H1 (cell line): ENCODE measurements at regions not wholly inside any gene's neighbourhood (a gene's known extent, or its start where the extent isn't known, plus 50 kb on each side); places are given as distances from the start of the nearest gene placed in this dataset.

Source experiments
- CTCF ChIA-PET: fragments of 300-600 bp; sonication (Branson Sonifier 250); formaldehyde crosslinking; loops from one replicate; lab custom pipeline; 2021; ENCODE audit not compliant: partially characterized antibody; lab: Charles Lee
- POLR2A ChIA-PET: fragments of 300-600 bp; sonication (Branson Sonifier 250); formaldehyde crosslinking; loops from one replicate; lab custom pipeline; 2021; ENCODE audit warnings: inconsistent platforms; ENCODE audit not compliant: partially characterized antibody; lab: Charles Lee
- DNase-seq, 2 experiments: peaks; one replicate each; pipeline versions ENCODE4 v3.0.0 to v3.0.0-alpha.2; 2010 to 2022; ENCODE audit warnings: low spot score in 2 of 2, low read depth in 1 of 2, mixed read lengths in 1 of 2
- FAIRE-seq: peaks from 2 replicates; lab custom pipeline; 2011; peaks lifted over from hg19 to GRCh38; lab: Jason Lieb, UNC
- H2AFZ ChIP-seq: 2 replicates; pipeline ENCODE4 v1.8.1; 2012; ENCODE audit warnings: low read length, inconsistent platforms
- H2AK5ac ChIP-seq: 2 replicates; pipeline ENCODE4 v1.6.1; 2013; ENCODE audit warnings: low read depth, low read length
- H2BK120ac ChIP-seq: replicated peaks from 2 replicates; pipeline ENCODE3; 2013; ENCODE audit warnings: low read depth, low read length, inconsistent platforms
- H2BK12ac ChIP-seq: 2 replicates; pipeline ENCODE4 v1.6.1; 2013; ENCODE audit warnings: low read depth, low read length
- H2BK15ac ChIP-seq: 2 replicates; pipeline ENCODE4 v1.6.1; 2013; ENCODE audit warnings: low read length
- H2BK20ac ChIP-seq: 2 replicates; pipeline ENCODE4 v1.6.1; 2013; ENCODE audit warnings: low read length
- H2BK5ac ChIP-seq: 2 replicates; pipeline ENCODE4 v1.6.1; 2013; ENCODE audit warnings: low read depth, low read length
- H3K14ac ChIP-seq: 2 replicates; pipeline ENCODE4 v1.6.1; 2013; ENCODE audit warnings: inconsistent platforms; ENCODE audit not compliant: insufficient read length
- H3K18ac ChIP-seq: 2 replicates; pipeline ENCODE4 v1.6.1; 2013; ENCODE audit warnings: low read length; ENCODE audit errors: extremely low read depth
- H3K23ac ChIP-seq: 2 replicates; pipeline ENCODE4 v1.6.1; 2013; ENCODE audit warnings: inconsistent platforms; ENCODE audit not compliant: insufficient read length
- H3K23me2 ChIP-seq: 2 replicates; pipeline ENCODE4 v1.6.1; 2013; ENCODE audit warnings: low read depth, low read length
- H3K27ac ChIP-seq: 2 replicates; pipeline ENCODE4 v1.6.1; 2011; ENCODE audit warnings: low read depth, low read length, inconsistent platforms
- H3K27me3 ChIP-seq, 4 experiments: replicated peaks in 1 of 4; 1 replicate in 1 of 4; 2 replicates in 3 of 4; pipeline versions ENCODE4 v1.6.1 to v1.8.1; 2011 to 2013; ENCODE audit warnings: low read length in 3 of 4, mild to moderate bottlenecking in 3 of 4, inconsistent platforms in 2 of 4, mixed read lengths in 2 of 4, moderate library complexity in 1 of 4; ENCODE audit not compliant: control insufficient read depth in 3 of 4, insufficient read depth in 3 of 4; ENCODE audit errors: extremely low read depth in 1 of 4
- H3K36me3 ChIP-seq, 4 experiments: 2 replicates each; pipeline versions ENCODE4 v1.6.1 to v1.8.1; 2011 to 2013; ENCODE audit warnings: mild to moderate bottlenecking in 4 of 4, low read length in 3 of 4, moderate library complexity in 2 of 4, control low read depth in 1 of 4, inconsistent platforms in 1 of 4; ENCODE audit not compliant: insufficient read depth in 4 of 4, control insufficient read depth in 2 of 4
- H3K4ac ChIP-seq: replicated peaks from 2 replicates; pipeline ENCODE3; 2013; ENCODE audit warnings: low read length, low read depth, mixed read lengths, inconsistent platforms; ENCODE audit not compliant: insufficient read length
- H3K4me1 ChIP-seq, 4 experiments: replicated peaks in 1 of 4; 1 replicate in 1 of 4; 2 replicates in 3 of 4; pipeline versions ENCODE4 v1.6.1 to v1.8.1; 2011 to 2013; ENCODE audit warnings: low read length in 3 of 4, inconsistent platforms in 2 of 4, mixed read lengths in 1 of 4; ENCODE audit not compliant: insufficient read depth in 4 of 4, control insufficient read depth in 3 of 4
- H3K4me2 ChIP-seq, 2 experiments: 2 replicates each; pipeline versions ENCODE4 v1.6.1 to v1.8.1; 2011 to 2013; ENCODE audit warnings: low read depth in 2 of 2, low read length in 2 of 2, control low read depth in 1 of 2, inconsistent platforms in 1 of 2, mild to moderate bottlenecking in 1 of 2; ENCODE audit not compliant: insufficient read depth in 1 of 2
- H3K4me3 ChIP-seq, 4 experiments: fragments of 200-600, 300-600 bp in 1 of 4; sonication (generic), shearing (Covaris generic), sonication (Bioruptor Twin) in 1 of 4; 2 replicates each; pipeline versions ENCODE4 v1.5.1 to v1.8.1; 2011 to 2016; ENCODE audit warnings: low read length in 4 of 4, low read depth in 3 of 4, control low read depth in 2 of 4, inconsistent platforms in 2 of 4, mild to moderate bottlenecking in 2 of 4, mixed read lengths in 1 of 4, moderate library complexity in 1 of 4; ENCODE audit not compliant: insufficient read depth in 2 of 4; ENCODE audit errors: extremely low read depth in 1 of 4
- H3K56ac ChIP-seq: replicated peaks from 2 replicates; pipeline ENCODE3; 2013; ENCODE audit warnings: low read depth, mild to moderate bottlenecking, mixed read lengths, low read length, inconsistent platforms; ENCODE audit not compliant: insufficient read length
- H3K79me1 ChIP-seq: 2 replicates; pipeline ENCODE4 v1.6.1; 2013; ENCODE audit warnings: low read depth, low read length, control low read depth
- H3K79me2 ChIP-seq, 2 experiments: 2 replicates each; pipeline versions ENCODE4 v1.6.1 to v1.8.1; 2012 to 2013; ENCODE audit warnings: low read length in 2 of 2, mild to moderate bottlenecking in 2 of 2, inconsistent platforms in 1 of 2; ENCODE audit not compliant: insufficient read depth in 2 of 2, control insufficient read depth in 1 of 2
- H3K9ac ChIP-seq, 4 experiments: replicated peaks in 1 of 4; 1 replicate in 1 of 4; 2 replicates in 3 of 4; pipeline versions ENCODE4 v1.6.1 to v1.8.1; 2011 to 2013; ENCODE audit warnings: low read depth in 3 of 4, low read length in 3 of 4, control low read depth in 2 of 4, mild to moderate bottlenecking in 2 of 4, moderate library complexity in 2 of 4, inconsistent platforms in 1 of 4; ENCODE audit errors: extremely low read depth in 1 of 4
- H3K9me3 ChIP-seq, 2 experiments: 2 replicates each; pipeline versions ENCODE4 v1.6.1 to v1.8.1; 2012 to 2013; ENCODE audit warnings: mild to moderate bottlenecking in 2 of 2, moderate library complexity in 2 of 2, control low read depth in 1 of 2, inconsistent platforms in 1 of 2, low read depth in 1 of 2, low read length in 1 of 2, mixed read lengths in 1 of 2; ENCODE audit not compliant: insufficient read depth in 2 of 2
- H4K20me1 ChIP-seq, 2 experiments: replicated peaks in 1 of 2; 2 replicates each; pipeline versions ENCODE3 to v1.8.1; 2011 to 2013; ENCODE audit warnings: inconsistent platforms in 2 of 2, low read length in 2 of 2, mild to moderate bottlenecking in 1 of 2; ENCODE audit not compliant: insufficient read depth in 2 of 2, control insufficient read depth in 1 of 2
- H4K5ac ChIP-seq: 2 replicates; pipeline ENCODE4 v1.6.1; 2013; ENCODE audit warnings: low read length, low read depth, mixed read lengths, inconsistent platforms; ENCODE audit not compliant: insufficient read length
- H4K8ac ChIP-seq: 2 replicates; pipeline ENCODE4 v1.8.0; 2013; ENCODE audit warnings: mild to moderate bottlenecking, moderate library complexity, low read length, inconsistent platforms; ENCODE audit not compliant: insufficient read depth; ENCODE audit errors: extremely low read depth
- H4K91ac ChIP-seq: replicated peaks from 2 replicates; pipeline ENCODE3; 2013; ENCODE audit warnings: low read length, mixed read lengths, inconsistent platforms; ENCODE audit not compliant: insufficient read length
- ATF3 ChIP-seq: IDR thresholded peaks from 2 replicates; pipeline ENCODE4 v1.6.1; 2011; ENCODE audit warnings: low read depth, mild to moderate bottlenecking, low read length; ENCODE audit not compliant: insufficient read depth
- CHD2 ChIP-seq: IDR thresholded peaks from 2 replicates; pipeline ENCODE4 v1.6.1; 2012; ENCODE audit warnings: low read length, improper control_type of control experiment
- EGR1 ChIP-seq: IDR thresholded peaks from 2 replicates; pipeline ENCODE4 v1.6.1; 2011; ENCODE audit warnings: low read depth, low read length, borderline replicate concordance
- EP300 ChIP-seq, 2 experiments: IDR thresholded peaks; 1 replicate in 1 of 2; 2 replicates in 1 of 2; pipeline ENCODE4 v1.6.1; 2011 to 2012; ENCODE audit warnings: low read depth in 2 of 2, low read length in 2 of 2, mild to moderate bottlenecking in 2 of 2, borderline replicate concordance in 1 of 2, inconsistent platforms in 1 of 2, moderate library complexity in 1 of 2
- EZH2 ChIP-seq: fragments of 200-600 bp; sonication (generic); IDR thresholded peaks from 2 replicates; pipeline ENCODE4 v1.7.1; 2012; ENCODE audit warnings: low read depth, mild to moderate bottlenecking, moderate library complexity, low read length, inconsistent platforms; ENCODE audit not compliant: severe bottlenecking
- GTF2F1 ChIP-seq: IDR thresholded peaks from 2 replicates; pipeline ENCODE4 v1.6.1; 2012; ENCODE audit warnings: low read depth, low read length, improper control_type of control experiment, borderline replicate concordance
- HDAC2 ChIP-seq, 2 experiments: fragments of 300-600 bp in 1 of 2; sonication (generic) in 1 of 2; IDR thresholded peaks; 2 replicates each; pipeline ENCODE4 v1.6.1; 2011 to 2012; ENCODE audit warnings: low read depth in 2 of 2, low read length in 2 of 2, mild to moderate bottlenecking in 2 of 2, moderate library complexity in 2 of 2, borderline replicate concordance in 1 of 2, inconsistent platforms in 1 of 2
- JUN ChIP-seq: IDR thresholded peaks from 2 replicates; pipeline ENCODE4 v1.6.1; 2011; ENCODE audit warnings: low read depth, mild to moderate bottlenecking, improper control_type of control experiment, low read length
- MAFK ChIP-seq: IDR thresholded peaks from 2 replicates; pipeline ENCODE4 v1.6.1; 2012; ENCODE audit warnings: low read depth, mild to moderate bottlenecking, improper control_type of control experiment, low read length
- RFX5 ChIP-seq: IDR thresholded peaks from 2 replicates; pipeline ENCODE4 v1.6.1; 2011; ENCODE audit warnings: low read depth, low read length, improper control_type of control experiment, borderline replicate concordance
- RXRA ChIP-seq: IDR thresholded peaks from 2 replicates; pipeline ENCODE4 v1.6.1; 2011; ENCODE audit warnings: low read depth, mild to moderate bottlenecking, low read length, moderate library complexity; ENCODE audit not compliant: insufficient read depth
- SAP30 ChIP-seq: fragments of 300-600 bp; sonication (generic); IDR thresholded peaks from 2 replicates; pipeline ENCODE4 v1.7.1; 2012; ENCODE audit warnings: low read length, moderate library complexity, mild to moderate bottlenecking, inconsistent platforms; ENCODE audit not compliant: insufficient read depth, insufficient replicate concordance
- SRF ChIP-seq: IDR thresholded peaks from 2 replicates; pipeline ENCODE4 v1.6.1; 2011; ENCODE audit warnings: mild to moderate bottlenecking, low read depth, low read length, moderate library complexity
- WGBS, 2 experiments: shearing (Covaris generic) in 1 of 2; methylation state at CpG; one replicate each; pipeline versions ENCODE4 v1.1.6 to v1.1.7; 2013 to 2015; ENCODE audit warnings: low lambda C conversion rate in 2 of 2, mixed read lengths in 2 of 2, inconsistent platforms in 1 of 2, low coverage in 1 of 2, missing lambda C conversion rate in 1 of 2; ENCODE audit not compliant: insufficient replicate concordance in 2 of 2, insufficient coverage in 1 of 2, insufficient read length in 1 of 2; ENCODE audit errors: extremely low coverage in 1 of 2, missing lambda C conversion rate in 1 of 2; 5-methylcytosine and 5-hydroxymethylcytosine counted together

- DNase-seq (no peak), FAIRE-seq (no peak)
- Histone ChIP-seq H3K9me3 (no peaks in the 10 kb centered on the region), H3K14ac (no peak overlapping the region), H4K8ac (no peak overlapping the region), H3K27ac (no peak overlapping the region), H4K20me1 (no peaks in the 10 kb centered on the region), H3K4me1 (no peaks in the 10 kb centered on the region), H2AFZ (no peak overlapping the region), H2BK5ac (no peak overlapping the region), H2BK20ac (no peak overlapping the region), H3K23ac (no peak overlapping the region), H3K4me3 (no peak overlapping the region), H3K18ac (no peak overlapping the region), H3K79me1 (no peaks in the 10 kb centered on the region), H2AK5ac (no peak overlapping the region), H3K23me2 (no peaks in the 10 kb centered on the region; the same call in 1 of the 2 replicates), H3K56ac (no peak overlapping the region), H4K91ac (no peak overlapping the region), H3K79me2 (no peaks in the 10 kb centered on the region), H2BK15ac (no peak overlapping the region), H3K36me3 (no peaks in the 10 kb centered on the region), H3K9ac (no peak overlapping the region), H2BK12ac (no peak overlapping the region), H3K27me3 (no peaks in the 10 kb centered on the region), H4K5ac (no peak overlapping the region), H3K4me2 (no peak overlapping the region), H2BK120ac (no peak overlapping the region), H3K4ac (no peak overlapping the region)
- 92% methylated on average over 7 of the region's 7 CpGs; no CpG with 5 or more reads in 1 of the 2 experiments for WGBS, 2 experiments
- ChIA-PET CTCF (no interaction called here), POLR2A (no interaction called here)
- TF ChIP-seq RXRA = no peak
- TF ChIP-seq CHD2 = no peak
- TF ChIP-seq ATF3 = no peak
- TF ChIP-seq GTF2F1 = no peak
- no peak for TF ChIP-seq RFX5
- TF ChIP-seq HDAC2 (IDR thresholded peaks at IDR 0.05; ENCODE audit: borderline replicate concordance in 1 of 2, low read depth in 2 of 2, low read length in 2 of 2) = no peak
- TF ChIP-seq EZH2 = no peak
- TF ChIP-seq SRF = no peak
- no peak for TF ChIP-seq JUN
- TF ChIP-seq EGR1 = no peak
- no peak for TF ChIP-seq MAFK
- no peak for TF ChIP-seq SAP30
- TF ChIP-seq EP300 (IDR thresholded peaks at IDR 0.05; ENCODE audit: borderline replicate concordance in 1 of 2, low read depth in 2 of 2, low read length in 2 of 2) = no peak
These were observed 113.3 kb upstream of the JCAD start for GRCh38 chr10:30172673-30173072.
